DMS53 treated with DMSO at 0.1 percent for 48 hours (cell line): ENCODE measurements at regions not wholly inside any gene's neighbourhood (a gene's known extent, or its start where the extent isn't known, plus 50 kb on each side); places are given as distances from the start of the nearest gene placed in this dataset.
A peak's percentile ranks its signal among the peaks of the same experiment; 100 is the strongest.

Experiments
- DNase-seq: peaks from one replicate; lab custom pipeline; 2025; ENCODE audit not compliant: unreplicated experiment; lab: John Stamatoyannopoulos, UW

DNA sequence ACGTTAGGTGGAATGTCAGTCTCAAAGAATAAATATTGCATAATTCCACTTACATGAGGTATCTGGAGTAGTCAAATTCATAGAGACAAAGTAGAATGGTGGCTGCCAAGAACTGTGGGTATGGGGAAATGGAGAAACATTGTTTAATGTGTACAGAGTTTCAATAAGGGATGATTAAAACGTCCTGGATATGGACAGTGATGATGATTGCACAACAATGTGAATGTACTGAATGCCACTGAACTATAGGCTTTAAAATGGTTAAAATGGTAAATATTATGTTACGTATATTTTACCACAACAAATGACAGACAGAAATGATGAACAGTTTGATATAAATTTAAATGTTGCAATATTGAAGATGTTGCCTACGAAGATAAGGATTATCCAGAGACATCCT is 602.0 kb upstream of the PKDCC start:
- no peak for DNase-seq

DNA sequence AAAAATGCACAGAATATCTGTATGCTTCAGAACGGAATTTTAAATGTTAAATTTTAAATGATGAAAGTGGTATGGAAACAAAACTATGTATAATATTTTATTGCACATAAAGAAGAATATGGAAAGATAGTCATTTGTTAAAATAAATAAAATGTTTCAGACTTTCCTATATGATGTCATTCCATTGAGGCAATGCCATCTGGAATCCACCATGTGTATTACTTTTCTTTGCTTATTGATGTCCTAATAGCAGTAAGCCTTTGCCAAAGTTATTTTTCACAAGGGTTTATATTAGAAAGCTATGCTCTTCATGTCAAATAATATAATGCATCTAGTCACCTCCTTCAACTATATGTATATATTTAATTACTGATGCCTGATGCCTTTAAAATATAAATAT is 601.6 kb upstream of the PKDCC start:
- DNase-seq = no peak

DNA sequence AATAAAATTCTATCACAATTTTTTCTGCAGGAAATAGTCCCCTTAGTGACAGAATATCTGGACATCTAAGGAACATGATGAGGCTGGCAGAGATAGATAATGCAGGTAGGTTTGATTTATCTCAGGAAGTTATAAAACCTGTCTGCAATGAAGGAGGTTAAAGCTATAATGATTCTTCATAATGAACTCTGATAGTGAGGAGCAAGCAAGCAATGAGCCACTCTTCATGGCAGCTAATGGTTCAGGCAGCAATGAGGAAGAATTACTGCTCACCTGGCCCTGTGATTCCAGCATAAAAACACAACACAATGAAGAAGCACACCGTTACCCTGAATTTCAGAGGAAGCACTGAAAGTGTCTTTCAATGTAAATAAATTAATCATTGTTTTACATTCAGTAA is 599.6 kb upstream of the PKDCC start:
- no peak for DNase-seq

DNA sequence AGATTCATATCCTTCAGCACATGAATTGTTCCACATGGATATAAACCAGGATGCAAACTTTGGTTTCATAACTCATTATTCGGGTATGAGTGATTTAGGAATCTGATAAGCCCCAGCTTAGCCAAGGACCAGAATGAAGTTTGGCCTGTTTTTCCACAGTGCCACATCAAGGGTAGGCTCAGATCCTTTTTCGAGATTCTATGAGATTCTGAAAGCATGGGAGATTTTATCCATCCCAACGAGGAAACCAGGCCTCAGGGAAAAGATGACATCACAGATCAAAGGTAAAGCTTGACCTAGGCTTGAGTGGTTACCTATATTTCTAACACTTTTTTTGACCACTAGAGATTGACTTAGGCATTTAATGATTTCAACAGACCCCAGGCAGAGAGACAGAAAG is 590.8 kb upstream of the PKDCC start:
- DNase-seq = no peak

DNA sequence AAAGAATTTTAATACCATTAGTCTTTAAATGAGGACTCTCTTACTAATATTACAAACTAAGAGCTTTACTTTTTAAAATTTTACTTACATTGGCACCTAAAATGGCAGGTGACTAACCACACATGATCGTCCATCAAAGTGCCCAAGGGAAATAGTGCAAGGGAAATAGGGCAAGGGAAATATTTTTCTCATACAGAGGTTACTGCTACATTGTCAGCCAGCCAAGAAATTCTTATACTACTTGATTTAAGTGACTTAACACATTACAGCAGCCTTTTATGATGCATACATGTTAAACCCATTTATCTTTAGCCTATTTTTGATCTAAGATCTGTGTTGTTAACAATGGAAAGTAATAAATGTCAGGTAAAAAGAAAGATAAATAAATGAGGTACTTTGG is 587.2 kb upstream of the PKDCC start:
- DNase-seq = no peak

DNA sequence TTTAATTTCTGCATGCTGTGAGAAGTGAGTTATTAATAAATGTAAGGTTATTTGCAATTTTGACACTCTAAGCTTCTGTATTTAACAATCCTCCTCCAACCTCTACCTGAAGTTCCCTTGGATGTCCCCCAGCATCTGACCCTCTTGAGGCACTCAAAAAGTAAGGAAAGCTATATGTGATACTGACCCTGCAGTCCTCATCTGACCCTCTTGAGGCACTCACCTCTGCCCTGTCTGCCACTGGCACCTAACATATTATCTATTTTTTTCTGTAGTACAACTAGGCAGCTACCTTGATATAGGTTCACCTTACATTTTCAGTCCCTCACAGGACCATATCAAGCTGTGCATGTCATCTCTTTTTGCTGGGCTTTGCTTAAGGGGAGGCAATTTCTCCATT is 583.4 kb upstream of the PKDCC start:
- no peak for DNase-seq

DNA sequence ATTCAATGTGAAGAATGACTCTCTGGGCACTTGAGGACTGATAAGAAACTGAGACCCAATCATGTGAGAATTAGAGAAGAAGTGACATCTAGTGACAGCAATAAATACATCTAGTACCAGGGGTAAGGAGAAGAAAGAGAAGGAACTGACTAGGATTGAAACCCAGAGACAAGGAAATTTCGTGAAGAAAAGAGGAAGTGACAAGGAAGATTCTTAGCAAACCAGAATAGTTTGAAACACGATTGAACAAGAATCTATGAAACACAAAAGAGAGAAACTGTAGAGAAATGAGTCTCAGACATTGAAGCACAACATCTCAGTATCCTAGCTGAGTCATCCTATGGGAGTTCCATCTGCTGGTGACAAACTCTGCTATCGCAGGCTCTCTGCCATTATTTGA is 571.9 kb upstream of the PKDCC start:
- no peak for DNase-seq

DNA sequence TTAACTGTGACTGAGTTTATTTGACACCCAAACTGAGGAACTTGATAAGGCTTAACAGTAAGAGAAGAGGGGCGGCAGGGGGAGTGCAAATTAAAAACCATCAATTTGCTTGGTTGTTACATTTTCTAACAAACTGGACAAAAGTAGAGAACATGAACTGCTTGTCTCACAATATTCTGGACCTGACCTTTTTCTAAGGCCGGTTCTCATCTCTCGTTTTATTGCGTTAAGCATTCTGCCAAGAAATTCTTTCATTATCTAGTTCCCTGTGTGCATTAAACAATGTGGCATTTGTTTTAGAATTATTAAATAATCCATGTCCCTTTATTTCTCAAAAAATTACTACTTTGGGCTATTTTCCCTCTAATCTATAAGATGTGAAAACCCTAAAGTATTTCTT is 565.2 kb upstream of the PKDCC start:
- no peak for DNase-seq

DNA sequence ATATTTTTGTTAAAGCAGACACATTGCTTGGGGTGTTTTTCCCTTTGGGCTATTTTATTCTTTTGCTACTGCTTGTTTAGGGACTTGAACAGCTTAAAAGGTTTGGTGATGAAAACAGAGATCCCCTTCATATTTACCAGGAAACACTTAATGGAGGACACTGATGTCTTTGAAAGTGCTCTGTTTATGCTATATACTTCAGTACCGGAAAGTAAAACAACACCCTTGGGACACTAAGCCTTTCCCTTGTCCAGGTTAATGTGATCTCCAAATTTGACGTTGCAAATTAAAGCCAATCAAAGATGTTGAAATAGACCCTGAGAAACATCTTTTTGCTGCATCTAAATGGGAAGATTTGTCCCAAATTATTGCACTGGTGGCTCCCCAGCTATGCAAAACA is 564.6 kb upstream of the PKDCC start:
- DNase-seq = no peak

DNA sequence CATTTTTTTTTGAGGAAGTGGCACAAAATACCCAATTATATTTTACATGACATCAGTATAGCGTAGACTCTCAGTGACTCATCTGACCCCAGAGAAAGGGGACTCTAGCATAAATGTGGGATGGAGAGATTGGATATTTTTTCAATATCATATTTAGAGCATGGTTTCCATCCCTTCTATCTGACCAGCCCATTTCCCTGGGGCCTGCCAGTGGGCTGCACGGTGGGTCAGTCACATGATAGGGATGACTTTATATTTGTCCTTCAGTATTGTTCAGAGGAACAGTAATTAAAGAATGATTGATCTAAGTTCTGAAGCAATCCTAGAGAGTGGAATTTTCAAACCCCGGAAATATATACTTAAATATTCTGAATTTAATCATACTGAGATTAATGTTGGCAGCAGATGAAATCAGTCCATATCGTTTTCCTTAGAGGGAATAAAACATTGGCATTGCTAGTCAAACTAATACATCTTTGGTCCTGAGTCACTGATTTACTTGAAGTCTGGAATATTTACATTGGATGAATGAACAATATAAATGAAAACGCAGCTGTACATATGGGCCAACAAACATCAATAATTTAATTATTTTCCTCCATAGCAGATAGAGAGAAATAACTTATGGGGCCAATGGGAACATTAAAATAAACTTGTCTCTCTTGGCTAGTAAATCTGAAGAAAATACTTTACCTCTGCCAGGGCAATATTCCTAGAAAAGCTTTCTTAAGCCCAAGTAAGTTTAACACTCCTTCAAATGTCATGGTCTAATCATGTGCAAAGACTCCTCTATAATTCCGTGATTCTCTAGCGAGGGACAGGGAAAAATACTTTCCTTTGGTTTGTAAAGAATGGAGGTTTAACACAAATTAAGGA is 563.6 kb upstream of the PKDCC start:
- DNase-seq = no peak

DNA sequence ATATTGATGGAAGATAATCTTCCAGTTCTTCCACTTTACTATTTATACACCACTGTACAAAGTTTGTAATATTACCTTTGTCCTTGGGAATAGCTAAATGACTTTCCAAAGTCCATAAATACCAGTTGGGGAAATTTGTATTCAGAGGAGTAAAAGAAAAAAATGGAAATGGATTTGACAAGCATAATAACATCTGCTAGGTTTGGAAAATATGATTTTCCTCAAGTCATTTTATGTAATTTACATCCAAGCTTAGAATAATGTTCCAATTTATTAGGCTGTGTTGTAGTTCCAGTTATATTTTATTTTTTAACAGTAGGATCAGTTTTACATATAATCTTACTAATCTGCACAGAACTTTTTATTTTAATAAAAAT is 563.0 kb upstream of the PKDCC start:
- no peak for DNase-seq

DNA sequence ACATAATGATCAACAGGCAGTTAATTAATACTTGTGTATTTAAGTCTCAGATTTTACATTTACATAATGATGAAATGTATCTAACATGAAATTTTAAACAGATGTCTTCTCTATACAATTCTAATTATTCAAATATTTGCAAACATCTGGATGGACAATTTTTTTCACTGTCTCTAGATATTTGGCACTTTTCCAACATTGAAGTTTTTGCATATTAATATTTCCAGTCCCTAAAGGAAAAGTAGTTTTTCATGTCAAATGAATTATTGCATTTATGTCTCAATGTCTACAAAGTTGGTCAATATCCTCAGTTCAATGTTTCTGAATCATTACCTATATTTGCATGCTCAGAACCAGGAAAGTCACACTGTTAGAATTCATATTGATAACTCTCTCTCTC is 560.9 kb upstream of the PKDCC start:
- DNase-seq = no peak

DNA sequence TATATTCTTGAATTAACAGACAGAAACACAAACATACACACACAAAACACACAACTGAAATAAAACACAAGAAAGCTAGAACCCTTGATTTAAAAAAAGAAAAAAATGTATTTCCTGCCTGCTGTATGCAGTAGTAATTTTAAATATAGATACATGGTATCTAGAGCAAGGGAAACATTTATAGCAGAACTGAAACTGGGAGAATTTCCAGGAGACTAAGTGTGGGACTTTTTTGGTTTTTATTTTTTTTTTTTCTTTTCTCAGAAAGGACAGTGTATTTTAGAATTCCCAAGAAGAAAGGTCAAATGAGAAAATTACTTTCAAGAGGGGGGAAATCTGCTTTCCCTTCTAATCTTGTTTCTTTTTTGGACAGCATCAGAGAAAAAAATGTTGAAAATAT is 558.9 kb upstream of the PKDCC start:
- DNase-seq = no peak

DNA sequence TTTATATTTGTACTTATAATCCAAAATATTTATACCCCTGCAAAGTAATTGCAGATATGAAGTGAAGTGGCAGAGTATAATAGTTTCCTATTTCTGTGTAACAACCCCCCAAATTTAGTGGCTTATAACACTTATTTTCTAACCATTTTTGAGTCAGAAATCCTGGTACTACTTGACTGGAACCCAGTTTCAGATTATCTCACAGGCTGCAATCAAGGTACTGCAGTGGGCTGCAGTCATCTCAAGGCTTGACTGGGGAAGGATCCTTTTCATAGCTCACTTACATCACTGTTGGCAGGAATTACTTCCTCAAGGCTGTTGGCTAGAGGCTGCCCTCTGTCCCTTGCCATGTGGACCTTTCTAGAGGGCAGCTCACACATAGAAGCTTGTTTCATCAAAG is 558.2 kb upstream of the PKDCC start:
- no peak for DNase-seq

DNA sequence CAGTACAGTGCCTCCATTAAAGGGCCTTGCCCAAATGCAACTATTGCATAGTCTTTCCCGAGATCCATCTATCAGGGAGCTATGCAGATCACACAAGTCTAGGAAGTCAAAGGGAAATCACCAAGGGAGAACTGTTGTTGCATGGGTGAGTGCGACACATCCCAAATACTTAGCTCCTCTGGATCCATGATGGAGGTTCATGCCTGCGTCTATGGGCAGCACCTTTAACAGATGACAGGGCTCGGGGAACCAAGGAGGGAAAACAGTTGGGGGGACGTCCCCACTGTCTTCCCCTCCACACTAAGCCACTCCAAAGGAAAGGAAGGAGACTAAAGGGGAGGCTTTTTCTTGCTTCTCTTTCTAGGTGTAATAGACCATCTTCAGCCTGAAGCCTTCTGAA is 552.8 kb upstream of the PKDCC start:
- peak; percentile 0 for DNase-seq

DNA sequence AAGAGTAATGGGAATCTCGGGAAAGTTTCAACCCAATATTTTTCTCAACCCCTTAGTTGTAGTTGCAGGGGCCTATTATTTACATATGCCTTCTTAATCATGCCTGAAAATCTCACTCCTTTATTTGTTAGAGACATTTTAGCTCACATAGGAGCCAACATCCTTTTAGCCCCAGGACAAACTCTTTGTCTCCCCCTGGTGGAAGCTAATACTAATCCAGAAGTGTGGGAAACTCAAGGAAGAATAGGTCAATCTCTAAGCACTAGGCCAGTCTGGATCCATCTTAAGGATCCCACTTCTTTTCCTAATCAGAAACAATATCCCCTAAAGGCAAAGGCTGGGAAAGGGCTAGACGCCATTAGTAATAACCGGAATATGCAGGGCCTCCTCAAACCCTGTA is 550.9 kb upstream of the PKDCC start:
- peak; percentile 0 for DNase-seq

DNA sequence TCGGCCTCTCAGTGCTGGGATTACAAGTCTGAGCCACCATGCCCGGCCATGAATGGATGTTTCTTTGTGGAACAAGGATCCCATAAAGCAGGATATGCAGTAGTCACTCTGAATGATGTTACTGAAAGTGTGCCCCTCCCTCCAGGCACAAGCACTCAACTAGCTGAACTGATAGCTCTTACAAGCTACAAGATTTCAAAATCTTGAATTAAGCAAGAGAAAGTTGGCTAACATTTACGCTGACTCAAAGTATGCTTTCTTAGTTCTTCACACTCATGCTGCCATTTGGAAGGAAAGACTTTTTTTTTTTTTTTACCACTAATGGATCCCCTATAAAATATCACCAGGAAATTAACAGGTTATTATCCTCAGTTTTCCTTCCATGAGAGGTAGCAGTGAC is 549.0 kb upstream of the PKDCC start:
- DNase-seq = no peak

DNA sequence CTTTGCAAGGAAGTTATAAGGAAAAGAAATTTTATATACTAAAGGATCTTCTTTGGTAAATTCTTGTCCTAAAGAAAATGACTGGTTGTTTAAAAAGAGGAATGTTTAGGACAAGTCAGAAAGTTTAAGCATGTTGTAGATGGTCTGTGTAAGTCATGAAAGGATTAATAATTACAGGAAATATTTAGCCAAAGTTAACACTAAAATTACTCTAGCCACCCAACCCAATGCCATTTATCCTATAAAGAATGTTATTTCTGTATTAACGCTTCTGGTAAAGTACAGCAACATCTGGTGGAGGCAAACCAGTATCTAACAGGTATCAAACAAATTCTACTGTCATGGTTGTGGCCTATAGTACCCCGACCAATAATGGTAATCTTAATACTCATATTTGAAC is 546.9 kb upstream of the PKDCC start:
- no peak for DNase-seq

DNA sequence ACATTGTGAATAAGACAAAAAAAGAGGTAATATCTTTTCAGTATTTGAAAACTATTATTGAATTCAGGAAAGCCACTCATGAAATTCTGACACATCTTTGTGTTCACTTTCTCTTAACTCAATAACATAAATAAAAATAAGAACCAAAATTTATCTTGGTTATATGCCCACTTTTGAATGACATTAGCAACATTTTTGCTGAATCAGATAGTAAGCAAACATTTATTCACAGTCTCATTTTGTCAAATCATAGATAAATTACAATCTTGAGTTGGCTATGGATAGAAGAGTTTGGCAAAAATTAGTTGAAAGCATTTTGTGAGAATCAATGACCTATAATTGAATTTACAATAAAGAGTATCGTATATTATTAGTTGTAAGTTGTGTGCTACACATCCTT is 545.1 kb upstream of the PKDCC start:
- DNase-seq = no peak

DNA sequence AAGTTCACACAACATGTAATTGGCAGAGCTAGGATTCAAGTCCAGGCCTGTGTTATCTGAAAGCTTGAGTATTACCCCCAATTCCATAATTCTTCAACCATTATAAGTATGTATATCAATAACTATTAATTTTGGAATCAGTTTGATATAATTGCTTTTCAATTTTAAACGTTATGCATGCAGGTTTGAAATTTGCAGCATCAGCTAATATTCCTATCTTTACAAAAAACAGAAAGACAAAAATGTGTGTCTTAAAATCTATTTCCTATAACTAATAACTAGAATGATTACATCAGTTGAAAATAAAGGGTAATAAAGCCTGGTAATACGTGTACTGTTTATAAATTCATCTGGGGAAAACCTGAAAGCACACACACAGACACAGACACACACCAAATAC is 543.3 kb upstream of the PKDCC start:
- no peak for DNase-seq

DNA sequence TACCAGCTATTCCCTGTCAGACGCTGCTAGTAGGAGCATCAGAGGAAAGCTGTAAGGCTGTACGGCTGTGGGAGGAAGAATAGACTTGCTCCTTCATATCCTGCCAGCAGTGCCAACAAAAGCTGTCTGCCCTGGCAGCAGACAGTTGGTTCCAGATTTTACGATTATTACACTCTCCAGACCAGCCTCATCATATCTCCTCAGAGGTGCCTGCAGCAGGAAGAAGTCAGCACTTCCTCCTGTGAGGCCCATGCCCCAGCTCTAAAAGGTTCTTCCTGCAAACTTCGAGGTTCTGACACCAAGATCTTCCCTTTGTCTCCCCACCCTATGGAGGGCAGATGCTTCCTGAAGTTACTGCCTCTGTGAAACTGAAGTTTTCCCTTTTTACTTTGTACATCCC is 537.7 kb upstream of the PKDCC start:
- no peak for DNase-seq

DNA sequence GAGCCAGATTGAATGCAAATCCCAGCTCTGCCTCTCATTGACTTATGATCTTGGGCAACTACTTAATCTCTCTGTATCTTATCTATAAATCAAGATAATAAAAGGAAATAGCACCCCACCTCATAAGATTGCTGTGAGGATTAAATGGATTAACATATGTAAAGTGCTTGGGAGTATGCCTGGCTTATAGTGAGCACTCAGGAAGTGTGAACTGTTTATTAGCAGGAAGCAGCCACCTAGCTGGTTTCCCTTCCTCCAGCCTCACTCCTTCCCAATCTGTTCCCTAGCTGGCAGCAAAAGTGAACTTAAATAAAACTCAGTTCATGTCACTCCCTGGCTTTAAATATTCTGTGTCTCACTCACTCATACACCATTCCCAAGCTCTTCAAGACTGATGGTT is 526.6 kb upstream of the PKDCC start:
- no peak for DNase-seq

DNA sequence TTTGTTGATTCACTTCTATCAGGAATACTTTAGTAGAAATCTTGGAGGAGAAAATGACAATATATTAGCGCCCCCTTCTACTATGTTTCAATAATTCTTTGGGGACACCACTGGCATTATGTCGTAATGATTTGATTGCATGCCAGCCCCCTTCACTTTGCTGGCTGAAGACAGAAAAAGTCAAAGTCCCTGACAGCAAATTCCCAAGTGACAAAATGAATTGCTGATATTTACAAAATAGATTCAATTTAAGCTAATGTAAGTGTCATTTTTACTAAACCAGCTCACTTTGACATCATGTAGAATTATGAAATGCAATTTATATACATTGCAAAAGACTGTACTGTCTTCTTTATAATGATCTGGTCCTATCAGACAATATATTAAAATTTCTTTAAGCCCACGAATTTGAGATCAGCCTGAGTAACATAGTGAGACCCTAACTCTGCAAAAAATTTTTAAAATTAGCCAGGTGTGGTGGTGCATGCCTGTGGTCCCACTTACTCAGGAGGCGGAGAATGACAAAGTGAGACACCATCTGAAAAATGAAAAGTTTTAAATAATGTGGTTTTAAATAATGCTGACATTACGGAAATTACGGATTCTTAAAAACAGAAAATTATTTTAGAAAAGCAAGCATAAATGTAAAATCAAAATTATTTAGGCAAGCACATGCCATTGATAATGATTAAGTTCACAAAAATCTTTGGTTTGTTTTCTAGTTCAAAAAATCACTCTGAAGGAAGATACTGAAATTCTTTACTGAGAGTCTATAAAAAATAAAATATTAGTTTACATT is 520.1 kb upstream of the PKDCC start:
- no peak for DNase-seq
